ENCODE measurements at regions not wholly inside any gene's neighbourhood (a gene's known extent, or its start where the extent isn't known, plus 50 kb on each side); places are given as distances from the start of the nearest gene placed in this dataset.

- no peak for DNase-seq (ENCODE audit: low spot score, unreplicated experiment)
- peaks cover 93% of the 10 kb centered on the region for H3K27me3 Mint-ChIP-seq
- H3K27ac Mint-ChIP-seq = no peak overlapping the region
- H3K4me1 Mint-ChIP-seq (ENCODE audit: low read depth) = peaks cover 6% of the 10 kb centered on the region
- TF ChIP-seq CTCF (IDR thresholded peaks at IDR 0.05; ENCODE audit: unreplicated experiment) = no peak
- no peaks in the 10 kb centered on the region for H3K36me3 Mint-ChIP-seq (ENCODE audit: insufficient read depth)
- no peak overlapping the region for H3K4me3 Mint-ChIP-seq (ENCODE audit: low read depth)
- no peaks in the 10 kb centered on the region for H3K9me3 Mint-ChIP-seq (ENCODE audit: low read depth)
These were observed 131.4 kb downstream of the TMEM174 start for GRCh38 chr5:73304381-73304780.

GRCh38 chr5:73303148-73304079, 130.4 kb downstream of the TMEM174 start:
- Mint-ChIP-seq H3K36me3 (ENCODE audit: insufficient read depth) (no peaks in the 10 kb centered on the region), H3K27ac (peak overlapping the region; percentile 53), H3K4me1 (ENCODE audit: low read depth) (peaks cover 12% of the 10 kb centered on the region), H3K4me3 (ENCODE audit: low read depth) (peak overlapping the region; percentile 62), H3K9me3 (ENCODE audit: low read depth) (no peaks in the 10 kb centered on the region), H3K27me3 (peaks cover 94% of the 10 kb centered on the region)
- peak; percentile 48 for DNase-seq (ENCODE audit: low spot score, unreplicated experiment)
- TF ChIP-seq CTCF (IDR thresholded peaks at IDR 0.05; ENCODE audit: unreplicated experiment) = peak; percentile 59

GRCh38 chr5:73302797-73303147, 129.8 kb downstream of the TMEM174 start:
- TF ChIP-seq CTCF (IDR thresholded peaks at IDR 0.05; ENCODE audit: unreplicated experiment) = no peak
- Mint-ChIP-seq H3K27me3 (peaks cover 92% of the 10 kb centered on the region), H3K27ac (peak overlapping the region; percentile 53), H3K36me3 (ENCODE audit: insufficient read depth) (no peaks in the 10 kb centered on the region), H3K4me1 (ENCODE audit: low read depth) (peaks cover 12% of the 10 kb centered on the region), H3K9me3 (ENCODE audit: low read depth) (no peaks in the 10 kb centered on the region), H3K4me3 (ENCODE audit: low read depth) (peak overlapping the region; percentile 62)
- no peak for DNase-seq (ENCODE audit: low spot score, unreplicated experiment)

GRCh38 chr5:73301208-73301901, 128.4 kb downstream of the TMEM174 start:
- DNase-seq (ENCODE audit: low spot score, unreplicated experiment) = peak; percentile 8
- Mint-ChIP-seq H3K36me3 (ENCODE audit: insufficient read depth) (no peaks in the 10 kb centered on the region), H3K4me3 (ENCODE audit: low read depth) (no peak overlapping the region), H3K9me3 (ENCODE audit: low read depth) (no peaks in the 10 kb centered on the region), H3K27me3 (peaks cover 92% of the 10 kb centered on the region), H3K27ac (no peak overlapping the region), H3K4me1 (ENCODE audit: low read depth) (peaks cover 12% of the 10 kb centered on the region)
- TF ChIP-seq CTCF (IDR thresholded peaks at IDR 0.05; ENCODE audit: unreplicated experiment) = no peak

GRCh38 chr5:73300337-73301207, 127.6 kb downstream of the TMEM174 start:
- no peak for TF ChIP-seq CTCF (IDR thresholded peaks at IDR 0.05; ENCODE audit: unreplicated experiment)
- peaks cover 92% of the 10 kb centered on the region for H3K27me3 Mint-ChIP-seq
- peaks cover 12% of the 10 kb centered on the region for H3K4me1 Mint-ChIP-seq (ENCODE audit: low read depth)
- no peak overlapping the region for H3K4me3 Mint-ChIP-seq (ENCODE audit: low read depth)
- H3K9me3 Mint-ChIP-seq (ENCODE audit: low read depth) = no peaks in the 10 kb centered on the region
- H3K27ac Mint-ChIP-seq = no peak overlapping the region
- H3K36me3 Mint-ChIP-seq (ENCODE audit: insufficient read depth) = no peaks in the 10 kb centered on the region
- peak; percentile 9 for DNase-seq (ENCODE audit: low spot score, unreplicated experiment)

Data from progenitor cell of endocrine pancreas (in vitro differentiated cells).